ENCODE measurements at regions not wholly inside any gene's neighbourhood (a gene's known extent, or its start where the extent isn't known, plus 50 kb on each side); places are given as distances from the start of the nearest gene placed in this dataset.

- DNase-seq (ENCODE audit: low read depth in 2 of 2) = no peak
- Histone ChIP-seq H3K4me3 (replicated peaks in 1 of 4; ENCODE audit: control extremely low read depth in 1 of 4, insufficient read depth in 1 of 4, low read depth in 3 of 4, low read length in 4 of 4) (no peak overlapping the region), H3K27me3 (ENCODE audit: control insufficient read depth, insufficient read depth, low read length) (no peaks in the 10 kb centered on the region), H2AFZ (ENCODE audit: low read length) (no peak overlapping the region), H3K4me1 (ENCODE audit: control insufficient read depth, extremely low read depth, insufficient read depth, low read length) (no peaks in the 10 kb centered on the region), H4K20me1 (ENCODE audit: control insufficient read depth, extremely low read depth, insufficient read depth, low read length) (no peaks in the 10 kb centered on the region), H3K36me3 (ENCODE audit: control insufficient read depth, insufficient read depth, low read length) (no peaks in the 10 kb centered on the region), H3K79me2 (ENCODE audit: control insufficient read depth, insufficient read depth, low read length) (no peaks in the 10 kb centered on the region), H3K27ac (ENCODE audit: insufficient read depth, low read length) (no peak overlapping the region), H3K9me3 (ENCODE audit: control insufficient read depth, insufficient read depth, low read depth, low read length) (no peaks in the 10 kb centered on the region), H3K4me2 (ENCODE audit: extremely low read depth, insufficient read depth, low read length) (no peak overlapping the region), H3K9ac (ENCODE audit: insufficient read depth, low read length) (no peak overlapping the region)
- TF ChIP-seq EZH2 (IDR thresholded peaks at IDR 0.05; ENCODE audit: low read length, missing control alignments) (no peak), CTCF (conservative IDR thresholded peaks at IDR 0.05 in 1 of 2, IDR thresholded peaks at IDR 0.05 in 1 of 2; ENCODE audit: low read depth in 1 of 2, low read length in 2 of 2) (no peak)
Observed at GRCh38 chr20:11989018-11989771, 71.5 kb downstream of the BTBD3 start.

GRCh38 chr20:11992426-11992825, 74.7 kb downstream of the BTBD3 start:
- Histone ChIP-seq H3K79me2 (ENCODE audit: control insufficient read depth, insufficient read depth, low read length) (no peaks in the 10 kb centered on the region), H3K9me3 (ENCODE audit: control insufficient read depth, insufficient read depth, low read depth, low read length) (no peaks in the 10 kb centered on the region), H4K20me1 (ENCODE audit: control insufficient read depth, extremely low read depth, insufficient read depth, low read length) (no peaks in the 10 kb centered on the region), H3K4me2 (ENCODE audit: extremely low read depth, insufficient read depth, low read length) (no peak overlapping the region), H3K9ac (ENCODE audit: insufficient read depth, low read length) (no peak overlapping the region), H3K4me3 (replicated peaks in 1 of 4; ENCODE audit: control extremely low read depth in 1 of 4, insufficient read depth in 1 of 4, low read depth in 3 of 4, low read length in 4 of 4) (no peak overlapping the region), H3K27ac (ENCODE audit: insufficient read depth, low read length) (no peak overlapping the region), H3K4me1 (ENCODE audit: control insufficient read depth, extremely low read depth, insufficient read depth, low read length) (no peaks in the 10 kb centered on the region), H3K36me3 (ENCODE audit: control insufficient read depth, insufficient read depth, low read length) (no peaks in the 10 kb centered on the region), H3K27me3 (ENCODE audit: control insufficient read depth, insufficient read depth, low read length) (no peaks in the 10 kb centered on the region), H2AFZ (ENCODE audit: low read length) (no peak overlapping the region)
- no peak for TF ChIP-seq EZH2 (IDR thresholded peaks at IDR 0.05; ENCODE audit: low read length, missing control alignments)
- DNase-seq (ENCODE audit: low read depth in 2 of 2) = no peak

- Histone ChIP-seq H3K9ac (ENCODE audit: insufficient read depth, low read length) (no peak overlapping the region), H3K27me3 (ENCODE audit: control insufficient read depth, insufficient read depth, low read length) (no peaks in the 10 kb centered on the region), H3K4me3 (replicated peaks in 1 of 4; ENCODE audit: control extremely low read depth in 1 of 4, insufficient read depth in 1 of 4, low read depth in 3 of 4, low read length in 4 of 4) (no peak overlapping the region), H3K79me2 (ENCODE audit: control insufficient read depth, insufficient read depth, low read length) (no peaks in the 10 kb centered on the region), H3K4me1 (ENCODE audit: control insufficient read depth, extremely low read depth, insufficient read depth, low read length) (no peaks in the 10 kb centered on the region), H3K36me3 (ENCODE audit: control insufficient read depth, insufficient read depth, low read length) (no peaks in the 10 kb centered on the region), H3K27ac (ENCODE audit: insufficient read depth, low read length) (no peak overlapping the region), H4K20me1 (ENCODE audit: control insufficient read depth, extremely low read depth, insufficient read depth, low read length) (no peaks in the 10 kb centered on the region), H2AFZ (ENCODE audit: low read length) (no peak overlapping the region), H3K9me3 (ENCODE audit: control insufficient read depth, insufficient read depth, low read depth, low read length) (no peaks in the 10 kb centered on the region), H3K4me2 (ENCODE audit: extremely low read depth, insufficient read depth, low read length) (no peak overlapping the region)
- TF ChIP-seq CTCF (conservative IDR thresholded peaks at IDR 0.05 in 1 of 2, IDR thresholded peaks at IDR 0.05 in 1 of 2; ENCODE audit: low read depth in 1 of 2, low read length in 2 of 2) = no peak
- TF ChIP-seq EZH2 (IDR thresholded peaks at IDR 0.05; ENCODE audit: low read length, missing control alignments) = no peak
- no peak for DNase-seq (ENCODE audit: low read depth in 2 of 2)
Observed at GRCh38 chr20:11993886-11994461, 76.3 kb downstream of the BTBD3 start.
